K562 (cell line): ENCODE measurements at regions not wholly inside any gene's neighbourhood (a gene's known extent, or its start where the extent isn't known, plus 50 kb on each side); places are given as distances from the start of the nearest gene placed in this dataset.

Source experiments
- ATAC-seq: fragments of 200-7000 bp; cut with Tn5 transposase; 3 replicates; pipeline ENCODE4 v1.9.1; 2020; ENCODE audit warnings: moderate library complexity
- BruUV-seq: library from RNA; stranded (reverse); fragments of 400-500 nt; replicated peaks from 2 replicates; lab custom pipeline; 2021; lab: Mats Ljungman, UMichigan
- CTCF ChIA-PET: fragments of 300-600 bp; formaldehyde crosslinking; extraction: SDS; loops from one replicate; lab custom pipeline; 2021; ENCODE audit warnings: low intra/inter-chr PET ratio; lab: Yijun Ruan, JAX
- POLR2A ChIA-PET: fragments of 300-600, 350-650 bp; sonication (Branson Sonifier 250); formaldehyde crosslinking; extraction: SDS; loops from one replicate; lab custom pipeline; 2021; ENCODE audit warnings: antibody characterized with exemption, inconsistent platforms; lab: Yijun Ruan, JAX
- DNase-seq, 4 experiments: peaks; one replicate each; pipeline versions ENCODE4 v3.0.0 to v3.0.0-alpha.2; 2011 to 2018; ENCODE audit warnings: low spot score in 3 of 4, mixed read lengths in 3 of 4; ENCODE audit errors: extremely low read depth in 1 of 4
- FAIRE-seq: peaks from 2 replicates; lab custom pipeline; 2011; peaks lifted over from hg19 to GRCh38; lab: Jason Lieb, UNC
- H2AFZ ChIP-seq: 2 replicates; pipeline ENCODE4 v1.6.0; 2011; ENCODE audit warnings: low read depth, low read length, control low read depth, inconsistent platforms
- H3K27ac ChIP-seq: fragments of 200-600 bp; 3 replicates; pipeline ENCODE4 v1.8.0; 2011; ENCODE audit warnings: low read depth, mild to moderate bottlenecking, control low read depth, inconsistent platforms, low read length, moderate library complexity, mixed read lengths; ENCODE audit errors: extremely low read depth
- H3K27me3 ChIP-seq, 2 experiments: fragments of 300-600 bp in 1 of 2; 2 replicates in 1 of 2; 3 replicates in 1 of 2; pipeline versions ENCODE4 v1.6.0 to v1.8.0; 2011; ENCODE audit warnings: inconsistent platforms in 2 of 2, low read length in 2 of 2, mild to moderate bottlenecking in 1 of 2, mixed read lengths in 1 of 2, moderate library complexity in 1 of 2; ENCODE audit not compliant: control insufficient read depth in 2 of 2, insufficient read depth in 2 of 2
- H3K36me3 ChIP-seq: fragments of 300-600 bp; 3 replicates; pipeline ENCODE4 v1.8.0; 2011; ENCODE audit warnings: mild to moderate bottlenecking, low read length, inconsistent platforms; ENCODE audit not compliant: control insufficient read depth, insufficient read depth
- H3K4me1 ChIP-seq, 2 experiments: fragments of 200-600 bp in 1 of 2; replicated peaks in 1 of 2; 2 replicates in 1 of 2; 3 replicates in 1 of 2; pipeline versions ENCODE4 v1.5.1 to v1.8.0; 2011; ENCODE audit warnings: inconsistent platforms in 2 of 2, low read length in 2 of 2, mild to moderate bottlenecking in 1 of 2, mixed read lengths in 1 of 2, moderate library complexity in 1 of 2; ENCODE audit not compliant: control insufficient read depth in 2 of 2, insufficient read depth in 2 of 2
- H3K4me2 ChIP-seq: 2 replicates; pipeline ENCODE4 v1.6.1; 2011; ENCODE audit warnings: low read length, control low read depth, inconsistent platforms, mixed read lengths; ENCODE audit not compliant: insufficient read depth
- H3K4me3 ChIP-seq: fragments of 200-600 bp; sonication (generic), shearing (Covaris generic); 2 replicates; pipeline ENCODE4 v1.5.1; 2016; ENCODE audit warnings: control low read depth, inconsistent platforms
- H3K79me2 ChIP-seq: fragments of 200-600 bp; 3 replicates; pipeline ENCODE4 v1.8.0; 2011; ENCODE audit warnings: low read length, inconsistent platforms; ENCODE audit not compliant: control insufficient read depth, insufficient read depth
- H3K9ac ChIP-seq, 2 experiments: 2 replicates each; pipeline versions ENCODE4 v1.6.0 to v1.6.1; 2011; ENCODE audit warnings: low read depth in 2 of 2, low read length in 2 of 2, control low read depth in 1 of 2, inconsistent platforms in 1 of 2, mild to moderate bottlenecking in 1 of 2, mixed read lengths in 1 of 2; ENCODE audit not compliant: insufficient read depth in 1 of 2
- H3K9me1 ChIP-seq: one replicate; pipeline ENCODE4 v1.6.0; 2011; ENCODE audit warnings: inconsistent platforms, mild to moderate bottlenecking, low read length, moderate library complexity; ENCODE audit not compliant: control insufficient read depth, insufficient read depth
- H3K9me3 ChIP-seq: replicated peaks from 2 replicates; pipeline ENCODE4 v1.5.1; 2011; ENCODE audit warnings: low read depth, low read length, inconsistent platforms; ENCODE audit not compliant: control insufficient read depth, insufficient read depth
- H4K20me1 ChIP-seq: replicated peaks from 2 replicates; pipeline ENCODE4 v1.6.1; 2011; ENCODE audit warnings: low read length, inconsistent platforms, mixed read lengths; ENCODE audit not compliant: control insufficient read depth, insufficient read depth
- BCOR ChIP-seq: fragments of 450-650 bp; IDR thresholded peaks from 2 replicates; pipeline ENCODE4 v1.6.1; 2016
- FOXM1 ChIP-seq, 2 experiments: fragments of 450-650 bp in 1 of 2; sonication (generic) in 1 of 2; formaldehyde crosslinking in 1 of 2; IDR thresholded peaks; 2 replicates each; pipeline versions ENCODE4 v1.6.1 to v1.9.0; 2017 to 2022; ENCODE audit warnings: low read depth in 2 of 2, mild to moderate bottlenecking in 2 of 2, missing genetic modification reagents in 1 of 2, moderate library complexity in 1 of 2
- HLTF ChIP-seq: fragments of 450-650 bp; IDR thresholded peaks from 2 replicates; pipeline ENCODE4 v1.6.1; 2016
- HNRNPH1 ChIP-seq: fragments of 200-400 bp; formaldehyde crosslinking; optimal IDR thresholded peaks from 2 replicates; pipeline ENCODE3; 2017; ENCODE audit warnings: low read depth, mild to moderate bottlenecking, low read length, moderate library complexity
- MCM3 ChIP-seq: fragments of 450-650 bp; IDR thresholded peaks from 2 replicates; pipeline ENCODE4 v1.6.1; 2016
- SPI1 ChIP-seq: IDR thresholded peaks from 2 replicates; pipeline ENCODE4 v1.6.1; 2011; ENCODE audit warnings: low read depth, low read length, control low read depth, borderline replicate concordance
- TAF1 ChIP-seq: IDR thresholded peaks from 2 replicates; pipeline ENCODE4 v1.6.1; 2011; ENCODE audit warnings: mild to moderate bottlenecking, low read length, moderate library complexity; ENCODE audit not compliant: insufficient read depth, control insufficient read depth, severe bottlenecking; ENCODE audit errors: extremely low read depth
- TGIF2 ChIP-seq: sonication (generic); formaldehyde crosslinking; IDR thresholded peaks from 2 replicates; pipeline ENCODE4 v1.8.1; 2022; ENCODE audit warnings: mild to moderate bottlenecking, missing genetic modification reagents, moderate library complexity
- ZNF316 ChIP-seq: fragments of 450-650 bp; IDR thresholded peaks from 2 replicates; pipeline ENCODE4 v1.6.1; 2016
- ZSCAN29 ChIP-seq: fragments of 450-650 bp; IDR thresholded peaks from 2 replicates; pipeline ENCODE4 v1.6.1; 2017
- WGBS: fragments of 100-300 bp; shearing (Covaris generic); methylation state at CpG from one replicate; pipeline ENCODE4 v1.1.6; 2016; ENCODE audit warnings: low coverage, mixed read lengths; ENCODE audit not compliant: insufficient coverage; ENCODE audit errors: missing lambda C conversion rate; 5-methylcytosine and 5-hydroxymethylcytosine counted together
- in situ Hi-C: fragments of 300-500 bp; cut with MboI; formaldehyde crosslinking; loops from 4 replicates; pipeline ENCODE4 v1.15.0; 2018; ENCODE audit warnings: inconsistent platforms, mixed read lengths
- intact Hi-C: fragments of 100-400 bp; cut with micrococcal nuclease; formaldehyde crosslinking; loops from 2 replicates; pipeline ENCODE4 v1.14.2; 2022
- TF ChIP-seq, protein P1 (sequence below): IDR thresholded peaks from 2 replicates; pipeline ENCODE4 v1.6.1; 2011; ENCODE audit not compliant: insufficient read length; ENCODE audit errors: extremely low read depth
- TF ChIP-seq, protein P2 (sequence below): fragments of 250-450 bp; sonication (Bioruptor Pico); IDR thresholded peaks from 2 replicates; pipeline ENCODE4 v1.8.0; 2022; ENCODE audit warnings: inconsistent platforms, mild to moderate bottlenecking, moderate library complexity, borderline replicate concordance

GRCh38 chr5:97729938-97730337 is 546.9 kb upstream of the RIOK2 start:
- FAIRE-seq, result no peak
- H3K9me3 ChIP-seq, result no peaks in the 10 kb centered on the region

DNA sequence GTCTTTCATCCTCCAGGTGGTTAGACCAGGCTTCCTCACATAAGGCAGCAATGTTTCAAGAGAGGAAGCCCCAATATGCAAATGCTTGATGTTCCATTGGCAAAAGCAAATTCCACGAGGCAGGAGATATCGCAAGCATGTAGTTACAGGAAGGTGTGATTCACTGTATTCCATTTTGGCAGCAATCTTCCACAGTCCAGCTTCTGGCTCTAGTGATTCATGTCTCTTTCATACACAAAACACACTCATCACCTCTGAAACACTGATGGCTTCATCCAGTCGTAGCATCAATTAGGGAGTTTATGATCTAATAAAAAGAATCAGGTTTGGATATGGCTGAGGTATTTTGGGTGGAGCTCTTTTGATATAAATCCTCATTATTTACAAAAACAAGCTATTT is 552.2 kb upstream of the RIOK2 start:
- TF ChIP-seq TAF1 (no peak), HLTF (no peak), BCOR (no peak), TGIF2 (CRISPR knock-in tag) (no peak), MCM3 (no peak), ZSCAN29 (no peak), SPI1 (no peak), HNRNPH1 (no peak)
- TF ChIP-seq, protein P1, sequence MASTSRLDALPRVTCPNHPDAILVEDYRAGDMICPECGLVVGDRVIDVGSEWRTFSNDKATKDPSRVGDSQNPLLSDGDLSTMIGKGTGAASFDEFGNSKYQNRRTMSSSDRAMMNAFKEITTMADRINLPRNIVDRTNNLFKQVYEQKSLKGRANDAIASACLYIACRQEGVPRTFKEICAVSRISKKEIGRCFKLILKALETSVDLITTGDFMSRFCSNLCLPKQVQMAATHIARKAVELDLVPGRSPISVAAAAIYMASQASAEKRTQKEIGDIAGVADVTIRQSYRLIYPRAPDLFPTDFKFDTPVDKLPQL, result no peak
- TF ChIP-seq, protein P2, sequence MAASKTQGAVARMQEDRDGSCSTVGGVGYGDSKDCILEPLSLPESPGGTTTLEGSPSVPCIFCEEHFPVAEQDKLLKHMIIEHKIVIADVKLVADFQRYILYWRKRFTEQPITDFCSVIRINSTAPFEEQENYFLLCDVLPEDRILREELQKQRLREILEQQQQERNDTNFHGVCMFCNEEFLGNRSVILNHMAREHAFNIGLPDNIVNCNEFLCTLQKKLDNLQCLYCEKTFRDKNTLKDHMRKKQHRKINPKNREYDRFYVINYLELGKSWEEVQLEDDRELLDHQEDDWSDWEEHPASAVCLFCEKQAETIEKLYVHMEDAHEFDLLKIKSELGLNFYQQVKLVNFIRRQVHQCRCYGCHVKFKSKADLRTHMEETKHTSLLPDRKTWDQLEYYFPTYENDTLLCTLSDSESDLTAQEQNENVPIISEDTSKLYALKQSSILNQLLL (CRISPR knock-in tag), result no peak
- in situ Hi-C loops (no loop called here), intact Hi-C loops (no loop called here)
- Histone ChIP-seq H4K20me1 (no peaks in the 10 kb centered on the region), H3K9me3 (no peaks in the 10 kb centered on the region), H3K9me1 (no peaks in the 10 kb centered on the region), H3K79me2 (no peaks in the 10 kb centered on the region), H3K27ac (no peak overlapping the region), H2AFZ (no peak overlapping the region), H3K9ac (no peak overlapping the region), H3K27me3 (no peaks in the 10 kb centered on the region), H3K4me3 (no peak overlapping the region), H3K4me1 (no peaks in the 10 kb centered on the region), H3K4me2 (no peak overlapping the region), H3K36me3 (no peaks in the 10 kb centered on the region)
- BruUV-seq, result no TSS peak
- 1% methylated on average over 3 of the region's 3 CpGs for WGBS
- ChIA-PET POLR2A (no interaction called here), CTCF (no interaction called here)
- DNase-seq, result no peak
- ATAC-seq, result no peak
- FAIRE-seq, result no peak

More at GRCh38 chr5:97729938-97730337, 546.9 kb upstream of the RIOK2 start:
- TF ChIP-seq FOXM1 (IDR thresholded peaks at IDR 0.05; ENCODE audit: low read depth) (no peak), FOXM1 (CRISPR knock-in tag; IDR thresholded peaks at IDR 0.05; ENCODE audit: low read depth) (no peak), ZNF316 (peak; percentile 30; the same call in 1 of the 2 replicates)
- ChIA-PET CTCF (no interaction called here), POLR2A (no interaction called here)
- Histone ChIP-seq H3K79me2 (no peaks in the 10 kb centered on the region), H3K27ac (no peak overlapping the region), H3K4me1 (no peaks in the 10 kb centered on the region), H3K4me2 (no peak overlapping the region), H3K9ac (no peak overlapping the region), H4K20me1 (no peaks in the 10 kb centered on the region), H3K4me3 (no peak overlapping the region), H3K36me3 (no peaks in the 10 kb centered on the region), H2AFZ (no peak overlapping the region), H3K9me1 (no peaks in the 10 kb centered on the region), H3K27me3 (no peaks in the 10 kb centered on the region)
- in situ Hi-C loops (no loop called here), intact Hi-C loops (no loop called here)
- DNase-seq, result no peak
- ATAC-seq, result no peak
- BruUV-seq, result no TSS peak
